Loucy (cell line): ENCODE measurements at regions not wholly inside any gene's neighbourhood (a gene's known extent, or its start where the extent isn't known, plus 50 kb on each side); places are given as distances from the start of the nearest gene placed in this dataset.

Experiments used
- H2AFZ ChIP-seq: fragments of 200-600 bp; sonication (generic); 2 replicates; pipeline ENCODE4 v1.6.0; 2016; ENCODE audit warnings: antibody characterized with exemption, mild to moderate bottlenecking, low read length, moderate library complexity
- H3F3A ChIP-seq: fragments of 200-600 bp; 2 replicates; pipeline ENCODE4 v1.6.0; 2016; ENCODE audit warnings: antibody characterized with exemption, low read depth, mild to moderate bottlenecking
- H3K27me3 ChIP-seq: fragments of 200-600 bp; sonication (generic); 2 replicates; pipeline ENCODE4 v1.6.1; 2014; ENCODE audit warnings: low read length, mild to moderate bottlenecking; ENCODE audit not compliant: insufficient read depth, poor library complexity, severe bottlenecking
- H3K36me3 ChIP-seq: fragments of 200-600 bp; sonication (generic); 2 replicates; pipeline ENCODE4 v1.6.1; 2016; ENCODE audit warnings: low read length; ENCODE audit not compliant: insufficient read depth
- H3K4me1 ChIP-seq: fragments of 200-600 bp; sonication (generic); 2 replicates; pipeline ENCODE4 v1.5.1; 2014; ENCODE audit warnings: low read length, mild to moderate bottlenecking; ENCODE audit not compliant: insufficient read depth, poor library complexity, severe bottlenecking
- H3K4me2 ChIP-seq: fragments of 200-600 bp; sonication (generic); 2 replicates; pipeline ENCODE4 v1.6.0; 2014; ENCODE audit warnings: antibody characterized with exemption, low read length, low read depth, mild to moderate bottlenecking; ENCODE audit not compliant: poor library complexity, severe bottlenecking
- H3K4me3 ChIP-seq: fragments of 200-600 bp; sonication (generic); 2 replicates; pipeline ENCODE4 v1.5.1; 2014; ENCODE audit warnings: low read length, mild to moderate bottlenecking, mixed read lengths; ENCODE audit not compliant: poor library complexity, severe bottlenecking
- H3K79me2 ChIP-seq: fragments of 200-600 bp; sonication (generic); 2 replicates; pipeline ENCODE4 v1.6.1; 2014; ENCODE audit warnings: low read length; ENCODE audit not compliant: insufficient read depth
- H3K9ac ChIP-seq: fragments of 200-600 bp; sonication (generic); 2 replicates; pipeline ENCODE4 v1.6.0; 2014; ENCODE audit warnings: mild to moderate bottlenecking, low read depth, low read length, moderate library complexity; ENCODE audit not compliant: poor library complexity, severe bottlenecking
- H3K9me2 ChIP-seq: fragments of 200-600 bp; sonication (generic); replicated peaks from 2 replicates; pipeline ENCODE4 v1.6.1; 2016; ENCODE audit warnings: low read depth, low read length, mixed read lengths
- H3K9me3 ChIP-seq: fragments of 200-600 bp; sonication (generic); 2 replicates; pipeline ENCODE4 v1.6.1; 2014; ENCODE audit warnings: mild to moderate bottlenecking, antibody characterized with exemption, low read length, low read depth; ENCODE audit not compliant: insufficient read depth
- H4K20me1 ChIP-seq: fragments of 200-600 bp; sonication (generic); 2 replicates; pipeline ENCODE4 v1.6.0; 2014; ENCODE audit warnings: antibody characterized with exemption, low read length, mild to moderate bottlenecking; ENCODE audit not compliant: insufficient read depth, poor library complexity, severe bottlenecking
- EZH2phosphoT487 ChIP-seq: fragments of 200-600 bp; IDR thresholded peaks from 2 replicates; pipeline ENCODE4 v1.6.1; 2018; ENCODE audit warnings: antibody characterized with exemption, mild to moderate bottlenecking, moderate library complexity, borderline replicate concordance
- TF ChIP-seq, protein P1 (sequence below): fragments of 200-600 bp; sonication (generic); conservative IDR thresholded peaks from 2 replicates; pipeline ENCODE4 v1.5.1; 2014; ENCODE audit warnings: mild to moderate bottlenecking, antibody characterized with exemption, low read length

DNA sequence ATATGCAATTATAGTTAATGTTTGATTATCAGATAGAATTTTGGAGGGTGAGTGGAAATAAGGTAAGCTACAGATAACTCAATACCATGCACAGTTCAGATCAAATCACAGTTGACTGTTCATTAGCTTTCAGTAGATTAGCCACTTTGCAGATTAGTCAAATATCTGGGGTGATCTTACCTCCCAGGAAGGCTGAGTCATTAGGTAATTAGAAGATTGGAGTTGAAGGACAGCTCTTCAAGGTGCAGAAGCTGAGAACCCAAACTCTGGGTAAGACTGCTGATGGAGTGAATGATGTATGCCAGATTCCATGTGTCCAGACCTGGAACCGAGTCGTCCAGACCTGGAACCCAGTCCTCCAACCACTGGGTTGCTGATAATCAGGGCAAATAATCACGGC, 262.8 kb upstream of the UBE2E3 start:
- Histone ChIP-seq H3K9ac (no peak overlapping the region), H4K20me1 (no peaks in the 10 kb centered on the region), H3K4me1 (no peaks in the 10 kb centered on the region), H3K9me2 (no peaks in the 10 kb centered on the region), H3K79me2 (no peaks in the 10 kb centered on the region), H2AFZ (no peak overlapping the region), H3K4me2 (no peak overlapping the region), H3K36me3 (no peaks in the 10 kb centered on the region), H3K27me3 (no peaks in the 10 kb centered on the region), H3F3A (no peaks in the 10 kb centered on the region), H3K4me3 (no peak overlapping the region), H3K9me3 (no peaks in the 10 kb centered on the region)
- TF ChIP-seq, protein P1, sequence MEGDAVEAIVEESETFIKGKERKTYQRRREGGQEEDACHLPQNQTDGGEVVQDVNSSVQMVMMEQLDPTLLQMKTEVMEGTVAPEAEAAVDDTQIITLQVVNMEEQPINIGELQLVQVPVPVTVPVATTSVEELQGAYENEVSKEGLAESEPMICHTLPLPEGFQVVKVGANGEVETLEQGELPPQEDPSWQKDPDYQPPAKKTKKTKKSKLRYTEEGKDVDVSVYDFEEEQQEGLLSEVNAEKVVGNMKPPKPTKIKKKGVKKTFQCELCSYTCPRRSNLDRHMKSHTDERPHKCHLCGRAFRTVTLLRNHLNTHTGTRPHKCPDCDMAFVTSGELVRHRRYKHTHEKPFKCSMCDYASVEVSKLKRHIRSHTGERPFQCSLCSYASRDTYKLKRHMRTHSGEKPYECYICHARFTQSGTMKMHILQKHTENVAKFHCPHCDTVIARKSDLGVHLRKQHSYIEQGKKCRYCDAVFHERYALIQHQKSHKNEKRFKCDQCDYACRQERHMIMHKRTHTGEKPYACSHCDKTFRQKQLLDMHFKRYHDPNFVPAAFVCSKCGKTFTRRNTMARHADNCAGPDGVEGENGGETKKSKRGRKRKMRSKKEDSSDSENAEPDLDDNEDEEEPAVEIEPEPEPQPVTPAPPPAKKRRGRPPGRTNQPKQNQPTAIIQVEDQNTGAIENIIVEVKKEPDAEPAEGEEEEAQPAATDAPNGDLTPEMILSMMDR, result no peak
- no peak for TF ChIP-seq EZH2phosphoT487

DNA sequence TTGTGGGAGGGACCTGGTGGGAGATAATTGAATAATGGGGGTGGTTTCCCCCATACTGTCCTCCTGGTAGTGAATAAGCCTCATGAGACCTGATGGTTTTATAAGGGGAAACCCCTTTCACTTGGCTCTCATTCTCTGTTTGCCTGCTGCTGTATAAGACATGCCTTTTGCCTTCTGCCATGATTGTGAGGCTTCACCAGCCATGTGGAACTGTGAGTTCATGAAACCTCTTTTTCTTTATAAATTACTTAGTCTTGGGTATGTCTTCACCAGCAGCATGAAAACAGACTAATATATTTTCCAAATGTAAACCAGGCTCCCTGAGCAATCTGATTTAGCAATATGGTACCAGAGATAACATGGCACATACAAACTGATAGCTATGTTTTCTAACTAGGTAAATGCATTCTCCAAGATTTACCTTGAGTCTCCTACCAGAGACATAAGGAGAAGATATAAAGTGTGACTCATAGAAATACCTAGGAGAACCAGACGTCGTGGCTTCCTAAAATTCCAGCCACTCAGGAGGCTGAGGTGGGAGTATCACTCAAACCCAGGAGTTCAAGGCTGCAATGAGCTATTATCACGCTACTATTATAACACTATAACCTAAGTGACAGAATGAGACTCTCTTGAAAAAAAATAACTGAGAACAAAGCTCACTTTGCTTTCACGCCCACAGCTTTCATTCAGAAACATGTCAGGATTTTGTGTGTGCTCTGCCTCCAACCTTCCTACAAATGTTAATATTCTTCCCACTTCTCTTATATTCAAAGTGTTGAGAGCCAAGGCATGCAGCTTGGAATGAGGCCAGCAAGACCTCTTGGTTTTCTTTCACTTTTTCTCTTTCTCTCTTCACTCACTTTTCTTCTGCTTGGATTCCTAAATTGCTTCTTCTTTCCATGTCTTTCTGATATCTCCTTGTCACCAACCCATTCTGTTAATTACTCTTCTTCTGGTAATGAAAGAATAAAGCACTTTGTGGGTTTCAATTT, 263.9 kb upstream of the UBE2E3 start:
- no peaks in the 10 kb centered on the region for H3K27me3 ChIP-seq
- H4K20me1 ChIP-seq, result no peaks in the 10 kb centered on the region
- no peak overlapping the region for H3K4me3 ChIP-seq
- H3K9ac ChIP-seq, result no peak overlapping the region
- no peaks in the 10 kb centered on the region for H3K36me3 ChIP-seq
- no peaks in the 10 kb centered on the region for H3K9me2 ChIP-seq
- TF ChIP-seq EZH2phosphoT487, result no peak
- TF ChIP-seq, protein P1, result no peak
- H3F3A ChIP-seq, result no peaks in the 10 kb centered on the region
- H3K4me2 ChIP-seq, result no peak overlapping the region
- no peak overlapping the region for H2AFZ ChIP-seq
- H3K4me1 ChIP-seq, result no peaks in the 10 kb centered on the region
- no peaks in the 10 kb centered on the region for H3K79me2 ChIP-seq
- H3K9me3 ChIP-seq, result no peaks in the 10 kb centered on the region

DNA sequence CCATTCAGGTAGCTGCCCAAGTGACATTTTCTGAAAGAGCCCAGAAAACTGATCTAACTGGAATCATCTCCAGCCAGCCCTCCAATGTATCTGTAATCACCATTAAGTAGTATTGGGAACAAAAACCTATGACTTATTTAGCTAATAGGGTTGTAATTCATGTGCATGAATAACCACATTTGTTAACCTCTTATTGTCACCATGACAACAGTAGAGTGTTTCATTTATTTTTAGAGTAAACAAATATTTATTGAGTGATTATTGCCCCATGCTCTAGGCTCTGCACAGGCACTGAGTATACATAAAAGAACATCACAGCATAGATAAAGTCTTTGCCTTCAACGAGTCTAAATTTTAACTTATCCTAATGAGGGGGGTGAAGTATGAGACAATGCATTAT, 265.4 kb upstream of the UBE2E3 start:
- TF ChIP-seq, protein P1, result no peak
- TF ChIP-seq EZH2phosphoT487, result no peak
- no peak overlapping the region for H3K9ac ChIP-seq
- H3K4me3 ChIP-seq, result no peak overlapping the region
- H3K36me3 ChIP-seq, result no peaks in the 10 kb centered on the region
- no peaks in the 10 kb centered on the region for H3K9me2 ChIP-seq
- no peaks in the 10 kb centered on the region for H3F3A ChIP-seq
- no peaks in the 10 kb centered on the region for H3K9me3 ChIP-seq
- no peak overlapping the region for H3K4me2 ChIP-seq
- no peaks in the 10 kb centered on the region for H3K4me1 ChIP-seq
- no peaks in the 10 kb centered on the region for H4K20me1 ChIP-seq
- H3K27me3 ChIP-seq, result no peaks in the 10 kb centered on the region
- H3K79me2 ChIP-seq, result no peaks in the 10 kb centered on the region
- no peak overlapping the region for H2AFZ ChIP-seq
